PC-3 (cell line): ENCODE measurements at regions not wholly inside any gene's neighbourhood (a gene's known extent, or its start where the extent isn't known, plus 50 kb on each side); places are given as distances from the start of the nearest gene placed in this dataset.

Experiments
- EZH2 ChIP-seq: fragments of 300-600 bp; sonication (generic); IDR thresholded peaks from one replicate; pipeline ENCODE4 v1.6.1; 2017; ENCODE audit warnings: antibody characterized with exemption, mild to moderate bottlenecking, low read length; ENCODE audit not compliant: unreplicated experiment
- EZH2phosphoT487 ChIP-seq: fragments of 300-600 bp; sonication (generic); IDR thresholded peaks from 2 replicates; pipeline ENCODE4 v1.6.1; 2018; ENCODE audit warnings: mild to moderate bottlenecking, antibody characterized with exemption, low read length, borderline replicate concordance
- TF ChIP-seq, protein P1 (sequence below): fragments of 300-600 bp; sonication (generic); conservative IDR thresholded peaks from 2 replicates; pipeline ENCODE4 v1.5.1; 2017; ENCODE audit warnings: antibody characterized with exemption, low read depth, mild to moderate bottlenecking, low read length

DNA sequence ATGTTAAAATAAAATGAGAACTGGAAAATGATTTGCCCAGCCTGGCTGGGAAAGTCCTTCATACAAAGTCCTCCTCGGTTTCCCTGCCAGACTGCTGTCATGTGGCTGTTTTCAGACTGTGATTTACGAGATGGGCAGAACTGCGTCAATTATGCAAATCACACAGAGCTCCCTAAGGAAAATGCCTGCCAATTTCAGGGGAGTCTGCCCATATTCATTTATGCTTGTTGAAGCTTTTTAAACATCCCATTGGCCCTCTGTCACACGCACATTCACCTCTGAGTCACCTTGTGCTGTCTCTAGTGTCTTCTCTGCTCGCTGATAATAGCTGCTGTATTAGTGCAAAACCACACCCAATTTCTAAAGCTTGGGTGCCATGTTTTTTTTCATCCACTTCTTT is 81.7 kb upstream of the FAM20A start:
- TF ChIP-seq EZH2 (no peak), EZH2phosphoT487 (no peak)
- TF ChIP-seq, protein P1, sequence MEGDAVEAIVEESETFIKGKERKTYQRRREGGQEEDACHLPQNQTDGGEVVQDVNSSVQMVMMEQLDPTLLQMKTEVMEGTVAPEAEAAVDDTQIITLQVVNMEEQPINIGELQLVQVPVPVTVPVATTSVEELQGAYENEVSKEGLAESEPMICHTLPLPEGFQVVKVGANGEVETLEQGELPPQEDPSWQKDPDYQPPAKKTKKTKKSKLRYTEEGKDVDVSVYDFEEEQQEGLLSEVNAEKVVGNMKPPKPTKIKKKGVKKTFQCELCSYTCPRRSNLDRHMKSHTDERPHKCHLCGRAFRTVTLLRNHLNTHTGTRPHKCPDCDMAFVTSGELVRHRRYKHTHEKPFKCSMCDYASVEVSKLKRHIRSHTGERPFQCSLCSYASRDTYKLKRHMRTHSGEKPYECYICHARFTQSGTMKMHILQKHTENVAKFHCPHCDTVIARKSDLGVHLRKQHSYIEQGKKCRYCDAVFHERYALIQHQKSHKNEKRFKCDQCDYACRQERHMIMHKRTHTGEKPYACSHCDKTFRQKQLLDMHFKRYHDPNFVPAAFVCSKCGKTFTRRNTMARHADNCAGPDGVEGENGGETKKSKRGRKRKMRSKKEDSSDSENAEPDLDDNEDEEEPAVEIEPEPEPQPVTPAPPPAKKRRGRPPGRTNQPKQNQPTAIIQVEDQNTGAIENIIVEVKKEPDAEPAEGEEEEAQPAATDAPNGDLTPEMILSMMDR, result no peak
